ENCODE measurements at regions not wholly inside any gene's neighbourhood (a gene's known extent, or its start where the extent isn't known, plus 50 kb on each side); places are given as distances from the start of the nearest gene placed in this dataset.

DNA sequence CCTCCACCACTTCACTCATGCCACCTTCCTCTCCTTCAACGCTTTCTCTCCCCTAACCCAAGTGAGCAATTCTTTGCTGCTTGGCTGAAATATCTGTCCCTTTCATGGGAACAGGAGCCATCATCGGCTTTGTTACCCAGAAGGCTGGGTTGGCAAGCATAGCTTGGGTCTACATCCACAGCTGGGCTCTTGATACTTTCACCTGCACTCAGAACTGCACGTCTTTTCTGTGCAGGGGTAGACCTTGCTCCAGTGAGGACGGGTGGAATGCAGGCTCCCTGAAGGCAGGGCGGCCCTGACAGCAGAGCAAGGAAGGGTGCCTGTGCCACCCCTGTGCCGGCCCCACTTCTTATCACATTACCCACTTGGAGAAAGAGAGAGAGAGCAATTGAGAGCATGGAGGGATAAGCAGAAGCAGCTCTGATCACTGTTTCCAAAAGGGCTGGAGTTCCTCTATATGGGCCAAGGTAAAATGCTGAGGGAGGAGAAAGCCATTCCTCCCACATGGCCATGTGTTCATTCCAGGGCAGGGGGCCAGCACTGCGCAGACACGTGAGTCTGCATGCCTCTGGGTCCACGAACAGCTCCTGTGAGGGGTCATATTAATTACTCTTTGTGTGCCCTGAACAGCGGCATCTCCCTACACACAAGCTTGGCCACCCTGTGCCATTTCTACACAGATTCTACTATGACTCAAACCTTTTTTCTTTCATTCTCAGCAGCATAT lies 181.8 kb downstream of the BUD13 start:
- H3K4me2 ChIP-seq (ENCODE audit: low read length): no peak overlapping the region
- no peaks in the 10 kb centered on the region for H3K36me3 ChIP-seq (ENCODE audit: insufficient read depth, low read length)
- H3K27ac ChIP-seq (ENCODE audit: low read length): no peak overlapping the region
- no peaks in the 10 kb centered on the region for H3K79me2 ChIP-seq (replicated peaks; ENCODE audit: insufficient read depth, low read length)
- H3K9me2 ChIP-seq (ENCODE audit: insufficient read depth, low read length): no peaks in the 10 kb centered on the region
- no peaks in the 10 kb centered on the region for H4K20me1 ChIP-seq (ENCODE audit: insufficient read depth)
- no peak overlapping the region for H3K4me3 ChIP-seq (ENCODE audit: low read length)
- no peak overlapping the region for H3K9ac ChIP-seq (ENCODE audit: low read length)
- H3K9me3 ChIP-seq (ENCODE audit: low read length): no peaks in the 10 kb centered on the region
- H3K27me3 ChIP-seq (ENCODE audit: insufficient read depth, low read depth, low read length): no peaks in the 10 kb centered on the region
- TF ChIP-seq TAF1 (IDR thresholded peaks at IDR 0.05; ENCODE audit: low read depth) (no peak), EZH2 (IDR thresholded peaks at IDR 0.05; ENCODE audit: borderline replicate concordance, insufficient read depth, low read length, poor library complexity, severe bottlenecking) (no peak), MXI1 (conservative IDR thresholded peaks at IDR 0.05; ENCODE audit: poor library complexity, severe bottlenecking) (no peak), SMC3 (conservative IDR thresholded peaks at IDR 0.05; ENCODE audit: poor library complexity) (no peak)
- TF ChIP-seq, protein P1, sequence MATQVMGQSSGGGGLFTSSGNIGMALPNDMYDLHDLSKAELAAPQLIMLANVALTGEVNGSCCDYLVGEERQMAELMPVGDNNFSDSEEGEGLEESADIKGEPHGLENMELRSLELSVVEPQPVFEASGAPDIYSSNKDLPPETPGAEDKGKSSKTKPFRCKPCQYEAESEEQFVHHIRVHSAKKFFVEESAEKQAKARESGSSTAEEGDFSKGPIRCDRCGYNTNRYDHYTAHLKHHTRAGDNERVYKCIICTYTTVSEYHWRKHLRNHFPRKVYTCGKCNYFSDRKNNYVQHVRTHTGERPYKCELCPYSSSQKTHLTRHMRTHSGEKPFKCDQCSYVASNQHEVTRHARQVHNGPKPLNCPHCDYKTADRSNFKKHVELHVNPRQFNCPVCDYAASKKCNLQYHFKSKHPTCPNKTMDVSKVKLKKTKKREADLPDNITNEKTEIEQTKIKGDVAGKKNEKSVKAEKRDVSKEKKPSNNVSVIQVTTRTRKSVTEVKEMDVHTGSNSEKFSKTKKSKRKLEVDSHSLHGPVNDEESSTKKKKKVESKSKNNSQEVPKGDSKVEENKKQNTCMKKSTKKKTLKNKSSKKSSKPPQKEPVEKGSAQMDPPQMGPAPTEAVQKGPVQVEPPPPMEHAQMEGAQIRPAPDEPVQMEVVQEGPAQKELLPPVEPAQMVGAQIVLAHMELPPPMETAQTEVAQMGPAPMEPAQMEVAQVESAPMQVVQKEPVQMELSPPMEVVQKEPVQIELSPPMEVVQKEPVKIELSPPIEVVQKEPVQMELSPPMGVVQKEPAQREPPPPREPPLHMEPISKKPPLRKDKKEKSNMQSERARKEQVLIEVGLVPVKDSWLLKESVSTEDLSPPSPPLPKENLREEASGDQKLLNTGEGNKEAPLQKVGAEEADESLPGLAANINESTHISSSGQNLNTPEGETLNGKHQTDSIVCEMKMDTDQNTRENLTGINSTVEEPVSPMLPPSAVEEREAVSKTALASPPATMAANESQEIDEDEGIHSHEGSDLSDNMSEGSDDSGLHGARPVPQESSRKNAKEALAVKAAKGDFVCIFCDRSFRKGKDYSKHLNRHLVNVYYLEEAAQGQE (IDR thresholded peaks at IDR 0.05; ENCODE audit: borderline replicate concordance): no peak
- no peak overlapping the region for H2AFZ ChIP-seq (ENCODE audit: low read depth, low read length)
- H3F3A ChIP-seq (ENCODE audit: insufficient read depth, low read length, poor library complexity, severe bottlenecking): no peaks in the 10 kb centered on the region

- H3K79me2 ChIP-seq (replicated peaks; ENCODE audit: insufficient read depth, low read length): no peaks in the 10 kb centered on the region
- TF ChIP-seq EZH2 (IDR thresholded peaks at IDR 0.05; ENCODE audit: borderline replicate concordance, insufficient read depth, low read length, poor library complexity, severe bottlenecking) (no peak), TAF1 (IDR thresholded peaks at IDR 0.05; ENCODE audit: low read depth) (no peak), RAD21 (conservative IDR thresholded peaks at IDR 0.05) (no peak), MXI1 (conservative IDR thresholded peaks at IDR 0.05; ENCODE audit: poor library complexity, severe bottlenecking) (no peak)
- TF ChIP-seq, protein P1 (IDR thresholded peaks at IDR 0.05; ENCODE audit: borderline replicate concordance): no peak
- no peaks in the 10 kb centered on the region for H4K20me1 ChIP-seq (ENCODE audit: insufficient read depth)
- no peaks in the 10 kb centered on the region for H3K27me3 ChIP-seq (ENCODE audit: insufficient read depth, low read depth, low read length)
- no peak overlapping the region for H3K27ac ChIP-seq (ENCODE audit: low read length)
- no peak overlapping the region for H3K9ac ChIP-seq (ENCODE audit: low read length)
- H3K9me3 ChIP-seq (ENCODE audit: low read length): no peaks in the 10 kb centered on the region
- H3K4me3 ChIP-seq (ENCODE audit: low read length): no peak overlapping the region
- no peaks in the 10 kb centered on the region for H3K36me3 ChIP-seq (ENCODE audit: insufficient read depth, low read length)
- no peak overlapping the region for H3K4me2 ChIP-seq (ENCODE audit: low read length)
- H2AFZ ChIP-seq (ENCODE audit: low read depth, low read length): no peak overlapping the region
- H3K9me2 ChIP-seq (ENCODE audit: insufficient read depth, low read length): no peaks in the 10 kb centered on the region
- H3F3A ChIP-seq (ENCODE audit: insufficient read depth, low read length, poor library complexity, severe bottlenecking): no peaks in the 10 kb centered on the region
Measured at GRCh38 chr11:116589402-116589801, 183.4 kb downstream of the BUD13 start.

Data from neural cell (in vitro differentiated cells).